OCI-LY7 (cell line): ENCODE measurements at regions not wholly inside any gene's neighbourhood (a gene's known extent, or its start where the extent isn't known, plus 50 kb on each side); places are given as distances from the start of the nearest gene placed in this dataset.

Experiments
- EZH2phosphoT487 ChIP-seq: fragments of 200-600 bp; sonication (generic); IDR thresholded peaks from 2 replicates; pipeline ENCODE4 v1.6.1; 2018; ENCODE audit warnings: low read depth, borderline replicate concordance, mild to moderate bottlenecking, mixed run types, antibody characterized with exemption, low read length, moderate library complexity, mixed read lengths
- TF ChIP-seq, protein P1 (sequence below): fragments of 200-600 bp; sonication (generic); conservative IDR thresholded peaks from 2 replicates; pipeline ENCODE4 v1.5.1; 2014; ENCODE audit warnings: mild to moderate bottlenecking, antibody characterized with exemption, low read length, moderate library complexity, mixed read lengths

DNA sequence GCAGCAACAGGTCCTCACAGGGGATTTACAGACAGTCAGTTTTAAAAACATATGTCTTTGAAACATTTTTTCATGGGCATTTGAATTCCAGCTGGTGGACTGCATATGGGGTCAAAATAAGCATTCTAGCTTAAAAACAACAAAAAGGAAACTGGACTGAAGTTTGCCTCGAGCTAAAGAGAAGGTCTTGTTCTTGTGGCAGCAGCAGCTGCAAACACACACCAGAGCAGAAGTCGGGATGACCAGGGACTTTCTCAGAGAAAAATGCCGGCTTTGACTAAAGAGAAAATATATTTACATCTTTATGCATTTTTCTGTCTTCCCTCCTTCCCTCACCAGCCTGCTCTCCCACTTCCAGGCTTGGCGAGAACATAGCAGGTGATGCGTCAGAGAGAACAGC, 361.4 kb downstream of the CXCL12 start:
- TF ChIP-seq, protein P1, sequence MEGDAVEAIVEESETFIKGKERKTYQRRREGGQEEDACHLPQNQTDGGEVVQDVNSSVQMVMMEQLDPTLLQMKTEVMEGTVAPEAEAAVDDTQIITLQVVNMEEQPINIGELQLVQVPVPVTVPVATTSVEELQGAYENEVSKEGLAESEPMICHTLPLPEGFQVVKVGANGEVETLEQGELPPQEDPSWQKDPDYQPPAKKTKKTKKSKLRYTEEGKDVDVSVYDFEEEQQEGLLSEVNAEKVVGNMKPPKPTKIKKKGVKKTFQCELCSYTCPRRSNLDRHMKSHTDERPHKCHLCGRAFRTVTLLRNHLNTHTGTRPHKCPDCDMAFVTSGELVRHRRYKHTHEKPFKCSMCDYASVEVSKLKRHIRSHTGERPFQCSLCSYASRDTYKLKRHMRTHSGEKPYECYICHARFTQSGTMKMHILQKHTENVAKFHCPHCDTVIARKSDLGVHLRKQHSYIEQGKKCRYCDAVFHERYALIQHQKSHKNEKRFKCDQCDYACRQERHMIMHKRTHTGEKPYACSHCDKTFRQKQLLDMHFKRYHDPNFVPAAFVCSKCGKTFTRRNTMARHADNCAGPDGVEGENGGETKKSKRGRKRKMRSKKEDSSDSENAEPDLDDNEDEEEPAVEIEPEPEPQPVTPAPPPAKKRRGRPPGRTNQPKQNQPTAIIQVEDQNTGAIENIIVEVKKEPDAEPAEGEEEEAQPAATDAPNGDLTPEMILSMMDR: no peak
- no peak for TF ChIP-seq EZH2phosphoT487
